ENCODE measurements at regions not wholly inside any gene's neighbourhood (a gene's known extent, or its start where the extent isn't known, plus 50 kb on each side); places are given as distances from the start of the nearest gene placed in this dataset.

DNA sequence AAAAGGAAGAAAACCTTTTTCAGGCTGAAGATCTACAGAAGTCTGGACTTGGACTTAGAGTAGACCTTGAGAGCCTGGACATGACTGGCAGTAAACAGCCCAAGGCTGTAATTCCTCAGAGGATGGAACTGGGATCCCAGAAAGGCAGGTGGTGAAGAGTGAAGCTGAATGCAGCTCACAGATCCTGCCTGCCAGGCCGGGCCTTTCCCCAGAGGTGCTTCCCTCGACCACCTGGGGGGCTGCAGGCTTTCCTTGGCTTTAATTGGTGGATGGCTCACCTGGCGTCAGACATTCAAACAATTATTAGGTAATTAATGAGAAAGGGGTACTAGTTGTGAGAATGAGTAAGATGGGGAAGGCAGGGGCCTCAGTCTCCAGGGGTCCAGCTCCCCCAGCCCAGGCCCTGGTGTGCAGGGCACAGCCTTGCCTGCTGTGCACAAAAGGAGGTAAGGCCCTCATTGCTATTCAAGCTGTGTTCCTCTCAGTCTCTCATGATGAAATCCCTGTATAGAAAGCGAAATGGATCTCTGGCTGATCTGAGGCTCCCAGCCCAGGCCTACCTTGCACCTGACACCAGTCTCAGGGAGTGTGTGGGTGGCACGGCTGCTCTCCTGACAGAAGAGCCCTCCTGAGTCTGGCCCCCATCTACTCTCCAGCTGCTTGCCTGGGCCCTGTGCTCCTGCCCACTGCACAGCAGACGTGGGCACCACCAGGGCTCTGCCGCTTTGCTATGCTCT lies 63.0 kb upstream of the TCL1A start:
- TF ChIP-seq, protein P1, sequence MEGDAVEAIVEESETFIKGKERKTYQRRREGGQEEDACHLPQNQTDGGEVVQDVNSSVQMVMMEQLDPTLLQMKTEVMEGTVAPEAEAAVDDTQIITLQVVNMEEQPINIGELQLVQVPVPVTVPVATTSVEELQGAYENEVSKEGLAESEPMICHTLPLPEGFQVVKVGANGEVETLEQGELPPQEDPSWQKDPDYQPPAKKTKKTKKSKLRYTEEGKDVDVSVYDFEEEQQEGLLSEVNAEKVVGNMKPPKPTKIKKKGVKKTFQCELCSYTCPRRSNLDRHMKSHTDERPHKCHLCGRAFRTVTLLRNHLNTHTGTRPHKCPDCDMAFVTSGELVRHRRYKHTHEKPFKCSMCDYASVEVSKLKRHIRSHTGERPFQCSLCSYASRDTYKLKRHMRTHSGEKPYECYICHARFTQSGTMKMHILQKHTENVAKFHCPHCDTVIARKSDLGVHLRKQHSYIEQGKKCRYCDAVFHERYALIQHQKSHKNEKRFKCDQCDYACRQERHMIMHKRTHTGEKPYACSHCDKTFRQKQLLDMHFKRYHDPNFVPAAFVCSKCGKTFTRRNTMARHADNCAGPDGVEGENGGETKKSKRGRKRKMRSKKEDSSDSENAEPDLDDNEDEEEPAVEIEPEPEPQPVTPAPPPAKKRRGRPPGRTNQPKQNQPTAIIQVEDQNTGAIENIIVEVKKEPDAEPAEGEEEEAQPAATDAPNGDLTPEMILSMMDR (IDR thresholded peaks at IDR 0.05): no peak
- TF ChIP-seq POLR2AphosphoS5 (IDR thresholded peaks at IDR 0.05): no peak

Data from gastroesophageal sphincter (tissue), 3 donors.